Epithelial cell of prostate (primary cell): ENCODE measurements at regions not wholly inside any gene's neighbourhood (a gene's known extent, or its start where the extent isn't known, plus 50 kb on each side); places are given as distances from the start of the nearest gene placed in this dataset.

Source experiments
- DNase-seq: peaks from one replicate; pipeline ENCODE4 v3.0.0-alpha.2; 2011; ENCODE audit warnings: low read depth, low spot score
- H3K27ac ChIP-seq: fragments of 450-650 bp; 2 replicates; pipeline ENCODE4 v1.5.1; 2017; ENCODE audit warnings: mild to moderate bottlenecking

GRCh38 chr1:119565131-119565772 is 58.2 kb downstream of the HSD3B1 start:
- no peak for DNase-seq
- peak overlapping the region; percentile 42 for H3K27ac ChIP-seq

- H3K27ac ChIP-seq: no peak overlapping the region
- DNase-seq: no peak
Measured at GRCh38 chr1:119569095-119569494, 62.1 kb downstream of the HSD3B1 start.
